ENCODE measurements at regions not wholly inside any gene's neighbourhood (a gene's known extent, or its start where the extent isn't known, plus 50 kb on each side); places are given as distances from the start of the nearest gene placed in this dataset.

- no peak for TF ChIP-seq REST (IDR thresholded peaks at IDR 0.05; ENCODE audit: insufficient read depth in 1 of 2, low read depth in 2 of 2, low read length in 2 of 2)
- TF ChIP-seq TAF1 (IDR thresholded peaks at IDR 0.05; ENCODE audit: borderline replicate concordance, insufficient read depth, low read length), result no peak
- no peak for TF ChIP-seq SIN3A (IDR thresholded peaks at IDR 0.05; ENCODE audit: borderline replicate concordance, insufficient read depth, low read length)
Measured at GRCh38 chr1:38533772-38534472, 325.6 kb downstream of the RRAGC start.

Measured in PFSK-1 (cell line).